GM12892 (cell line): ENCODE measurements at regions not wholly inside any gene's neighbourhood (a gene's known extent, or its start where the extent isn't known, plus 50 kb on each side); places are given as distances from the start of the nearest gene placed in this dataset.

Experiments
- POLR2A ChIP-seq: IDR thresholded peaks from 2 replicates; pipeline ENCODE4 v1.6.1; 2011; ENCODE audit warnings: low read depth, low read length, control low read depth
- POLR2AphosphoS5 ChIP-seq: IDR thresholded peaks from 2 replicates; pipeline ENCODE4 v1.6.1; 2011; ENCODE audit warnings: low read depth, low read length, control low read depth

DNA sequence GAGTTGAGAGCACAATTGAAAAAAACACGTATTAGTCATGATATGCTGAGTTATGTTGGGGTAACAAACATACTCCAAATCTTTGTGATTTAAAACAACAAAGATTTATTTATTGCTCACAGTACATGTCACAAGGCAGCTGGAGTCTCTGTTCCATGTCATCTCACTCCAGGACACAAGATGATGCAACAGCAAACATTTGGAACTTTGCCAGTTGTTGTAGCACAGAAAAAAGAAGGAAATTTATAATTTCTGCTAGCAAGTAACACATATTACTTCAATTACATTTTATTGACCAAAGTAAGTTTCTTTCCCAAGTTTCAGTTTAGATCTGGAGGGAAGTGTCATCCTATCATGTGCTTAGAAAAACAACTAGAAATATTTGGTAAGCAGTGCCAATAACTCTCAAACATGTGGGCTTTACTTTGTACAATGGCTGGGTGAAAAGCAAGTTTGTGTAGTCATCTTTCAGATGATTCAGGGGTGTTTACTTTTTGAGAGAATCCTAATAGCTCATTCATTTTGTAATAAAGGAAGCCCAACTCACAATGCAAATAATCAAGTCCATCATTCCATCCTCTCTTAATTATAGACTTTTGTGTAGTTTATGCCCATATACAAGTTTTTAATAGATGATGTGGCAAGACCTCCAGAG, 452.3 kb downstream of the ZIC3 start:
- no peak for TF ChIP-seq POLR2A
- no peak for TF ChIP-seq POLR2AphosphoS5
